ENCODE measurements at regions not wholly inside any gene's neighbourhood (a gene's known extent, or its start where the extent isn't known, plus 50 kb on each side); places are given as distances from the start of the nearest gene placed in this dataset.

- no peak overlapping the region for H3K27ac ChIP-seq (replicated peaks)
- H3K27me3 ChIP-seq (ENCODE audit: insufficient read depth, poor library complexity, severe bottlenecking) = no peaks in the 10 kb centered on the region
- no peak overlapping the region for H3K4me3 ChIP-seq (replicated peaks; ENCODE audit: insufficient read depth, low read length)
- DNase-seq (ENCODE audit: low read depth in 1 of 2, low spot score in 1 of 2) = no peak
- TF ChIP-seq SPI1 (IDR thresholded peaks at IDR 0.05; ENCODE audit: borderline replicate concordance, low read depth) (no peak), POLR2AphosphoS5 (IDR thresholded peaks at IDR 0.05; ENCODE audit: low read depth) (no peak), GABPA (IDR thresholded peaks at IDR 0.05; ENCODE audit: low read depth) (no peak), REST (IDR thresholded peaks at IDR 0.05; ENCODE audit: insufficient replicate concordance, low read depth) (no peak), CTCF (IDR thresholded peaks at IDR 0.05; ENCODE audit: insufficient read depth, low read length) (no peak)
These were observed 255.2 kb downstream of the TMEM167A start for GRCh38 chr5:82821846-82822633.

- no peak for TF ChIP-seq REST (IDR thresholded peaks at IDR 0.05; ENCODE audit: insufficient replicate concordance, low read depth)
- no peak for TF ChIP-seq POLR2AphosphoS5 (IDR thresholded peaks at IDR 0.05; ENCODE audit: low read depth)
- TF ChIP-seq CTCF (IDR thresholded peaks at IDR 0.05; ENCODE audit: insufficient read depth, low read length) = no peak
- TF ChIP-seq SPI1 (IDR thresholded peaks at IDR 0.05; ENCODE audit: borderline replicate concordance, low read depth) = no peak
- no peak for TF ChIP-seq GABPA (IDR thresholded peaks at IDR 0.05; ENCODE audit: low read depth)
- Histone ChIP-seq H3K27me3 (ENCODE audit: insufficient read depth, poor library complexity, severe bottlenecking) (no peaks in the 10 kb centered on the region), H3K27ac (replicated peaks) (no peak overlapping the region), H3K4me3 (replicated peaks; ENCODE audit: insufficient read depth, low read length) (no peak overlapping the region)
- DNase-seq (ENCODE audit: low read depth in 1 of 2, low spot score in 1 of 2) = no peak
These were observed 256.0 kb downstream of the TMEM167A start for GRCh38 chr5:82820961-82821845.

- Histone ChIP-seq H3K27me3 (ENCODE audit: insufficient read depth, poor library complexity, severe bottlenecking) (no peaks in the 10 kb centered on the region), H3K27ac (replicated peaks) (no peak overlapping the region), H3K4me3 (replicated peaks; ENCODE audit: insufficient read depth, low read length) (no peak overlapping the region)
- no peak for TF ChIP-seq CTCF (IDR thresholded peaks at IDR 0.05; ENCODE audit: insufficient read depth, low read length)
- TF ChIP-seq SPI1 (IDR thresholded peaks at IDR 0.05; ENCODE audit: borderline replicate concordance, low read depth) = no peak
- TF ChIP-seq REST (IDR thresholded peaks at IDR 0.05; ENCODE audit: insufficient replicate concordance, low read depth) = no peak
- TF ChIP-seq GABPA (IDR thresholded peaks at IDR 0.05; ENCODE audit: low read depth) = no peak
- TF ChIP-seq POLR2AphosphoS5 (IDR thresholded peaks at IDR 0.05; ENCODE audit: low read depth) = no peak
- DNase-seq (ENCODE audit: low read depth in 1 of 2, low spot score in 1 of 2) = no peak
These were observed 257.0 kb downstream of the TMEM167A start for GRCh38 chr5:82820188-82820587.

Data from HL-60 (cell line).